Thoracic aorta (tissue), 2 donors: ENCODE measurements at regions not wholly inside any gene's neighbourhood (a gene's known extent, or its start where the extent isn't known, plus 50 kb on each side); places are given as distances from the start of the nearest gene placed in this dataset.

ENCODE experiments used
- ATAC-seq: fragments of 150-250 bp; one replicate; pipeline ENCODE4 v1.8.0; 2017; ENCODE audit warnings: low read depth; ENCODE audit not compliant: insufficient number of reproducible peaks, low FRiP score
- DNase-seq: peaks from one replicate; pipeline ENCODE4 v3.0.0-alpha.2; 2020; ENCODE audit warnings: low spot score
- H3K27ac ChIP-seq, 2 donors: fragments of 200-600 bp; sonication (generic); 1 replicate in 1 of 2; 2 replicates in 1 of 2; pipeline ENCODE4 v1.5.1; 2016; ENCODE audit warnings: mild to moderate bottlenecking in 2 of 2, moderate library complexity in 2 of 2
- H3K27me3 ChIP-seq: fragments of 200-600 bp; sonication (generic); replicated peaks from 2 replicates; pipeline ENCODE4 v1.6.0; 2016; ENCODE audit warnings: mild to moderate bottlenecking; ENCODE audit not compliant: insufficient read depth
- H3K36me3 ChIP-seq: fragments of 200-600 bp; sonication (generic); one replicate; pipeline ENCODE4 v1.5.1; 2016
- H3K4me1 ChIP-seq, 2 donors: fragments of 200-600 bp; sonication (generic); 1 replicate in 1 of 2; 2 replicates in 1 of 2; pipeline versions ENCODE4 v1.5.1 to v1.6.0; 2016; ENCODE audit warnings: low read depth in 2 of 2, mild to moderate bottlenecking in 1 of 2; ENCODE audit not compliant: control insufficient read depth in 1 of 2
- H3K4me3 ChIP-seq: fragments of 200-600 bp; sonication (generic); 2 replicates; pipeline ENCODE4 v1.5.1; 2016; ENCODE audit warnings: mild to moderate bottlenecking
- H3K9me3 ChIP-seq: fragments of 200-600 bp; sonication (generic); 2 replicates; pipeline ENCODE4 v1.5.1; 2016
- CTCF ChIP-seq: fragments of 200-600 bp; sonication (generic); IDR thresholded peaks from one replicate; pipeline ENCODE4 v1.5.1; 2019; ENCODE audit warnings: antibody characterized with exemption

GRCh38 chr7:34207810-34208209, 302.5 kb downstream of the BMPER start:
- no peak for TF ChIP-seq CTCF
- H3K9me3 ChIP-seq: no peaks in the 10 kb centered on the region
- H3K4me1 ChIP-seq: no peaks in the 10 kb centered on the region
- no peaks in the 10 kb centered on the region for H3K36me3 ChIP-seq
- ATAC-seq (no peak), DNase-seq (no peak)
- no peak overlapping the region for H3K27ac ChIP-seq
- H3K27me3 ChIP-seq: no peaks in the 10 kb centered on the region
- H3K4me3 ChIP-seq: no peak overlapping the region

GRCh38 chr7:34208878-34209621, 303.7 kb downstream of the BMPER start:
- no peak for ATAC-seq
- Histone ChIP-seq H3K27ac (no peak overlapping the region), H3K9me3 (no peaks in the 10 kb centered on the region), H3K27me3 (no peaks in the 10 kb centered on the region), H3K4me3 (no peak overlapping the region), H3K36me3 (no peaks in the 10 kb centered on the region), H3K4me1 (no peaks in the 10 kb centered on the region)
- no peak for DNase-seq
- TF ChIP-seq CTCF: no peak

DNA sequence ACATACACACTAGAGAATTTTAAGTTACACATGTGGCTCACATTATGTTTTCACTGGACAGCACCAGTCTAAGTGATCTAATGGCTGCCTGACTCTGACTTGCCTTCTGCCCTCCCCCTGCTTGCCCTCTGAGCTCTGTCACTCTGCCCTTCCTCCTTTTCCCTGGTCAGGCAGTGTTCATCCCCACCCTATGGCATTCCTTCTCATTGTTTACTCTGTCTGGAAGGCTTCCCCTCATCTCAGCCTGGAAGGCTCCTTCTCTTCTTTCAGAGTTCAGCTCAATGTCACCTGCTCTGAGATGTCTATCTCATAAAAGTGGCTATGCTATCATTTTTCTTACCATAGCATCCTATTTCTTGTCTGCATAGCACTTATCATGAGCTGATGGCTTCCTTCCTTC, 305.7 kb downstream of the BMPER start:
- Histone ChIP-seq H3K9me3 (no peaks in the 10 kb centered on the region), H3K4me1 (no peaks in the 10 kb centered on the region), H3K36me3 (no peaks in the 10 kb centered on the region), H3K27me3 (no peaks in the 10 kb centered on the region), H3K27ac (no peak overlapping the region), H3K4me3 (no peak overlapping the region)
- no peak for DNase-seq
- no peak for TF ChIP-seq CTCF
- ATAC-seq: no peak

DNA sequence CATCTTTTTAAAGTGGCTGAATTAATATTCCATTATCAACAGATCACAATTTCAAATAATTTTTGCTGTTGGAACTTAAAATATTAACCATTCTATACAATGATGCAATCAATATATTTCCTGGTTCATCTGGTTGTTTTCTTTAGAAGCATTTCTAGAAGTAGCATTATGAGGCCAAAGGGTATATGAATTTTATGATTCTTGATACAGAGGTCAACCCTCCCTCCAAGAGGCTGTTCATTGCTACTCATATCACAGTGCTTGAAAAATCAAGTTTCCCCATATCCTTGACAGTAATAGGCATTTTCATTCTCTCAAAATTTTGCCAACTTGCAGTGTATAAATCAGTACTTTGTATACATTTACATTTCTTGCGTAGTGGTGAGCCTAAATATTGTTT, 312.6 kb downstream of the BMPER start:
- no peaks in the 10 kb centered on the region for H3K9me3 ChIP-seq
- DNase-seq (no peak), ATAC-seq (no peak)
- TF ChIP-seq CTCF: no peak
- H3K36me3 ChIP-seq: no peaks in the 10 kb centered on the region
- no peak overlapping the region for H3K4me3 ChIP-seq
- H3K27ac ChIP-seq: no peak overlapping the region
- no peaks in the 10 kb centered on the region for H3K27me3 ChIP-seq
- H3K4me1 ChIP-seq: no peaks in the 10 kb centered on the region

GRCh38 chr7:34219153-34219718, 313.9 kb downstream of the BMPER start:
- no peak overlapping the region for H3K4me3 ChIP-seq
- no peaks in the 10 kb centered on the region for H3K9me3 ChIP-seq
- no peaks in the 10 kb centered on the region for H3K27me3 ChIP-seq
- H3K27ac ChIP-seq: no peak overlapping the region
- H3K4me1 ChIP-seq: no peaks in the 10 kb centered on the region
- DNase-seq: no peak
- no peaks in the 10 kb centered on the region for H3K36me3 ChIP-seq
- no peak for ATAC-seq
- no peak for TF ChIP-seq CTCF
